Transverse colon (tissue), 4 donors: ENCODE measurements at regions not wholly inside any gene's neighbourhood (a gene's known extent, or its start where the extent isn't known, plus 50 kb on each side); places are given as distances from the start of the nearest gene placed in this dataset.

ENCODE experiments used
- DNase-seq: peaks from one replicate; pipeline ENCODE4 v3.0.0-alpha.2; 2019
- H3K27ac ChIP-seq, 4 donors: fragments of 200-600 bp; sonication (generic); 2 replicates each; pipeline ENCODE4 v1.5.1; 2016 to 2018; ENCODE audit warnings: inconsistent platforms in 4 of 4
- H3K27me3 ChIP-seq: fragments of 200-600 bp; sonication (generic); 2 replicates; pipeline ENCODE4 v1.5.1; 2017; ENCODE audit warnings: inconsistent platforms
- H3K36me3 ChIP-seq, 4 donors: fragments of 200-600 bp; sonication (generic); 2 replicates each; pipeline ENCODE4 v1.5.1; 2017 to 2019; ENCODE audit warnings: inconsistent platforms in 4 of 4
- H3K4me1 ChIP-seq, 4 donors: fragments of 200-600 bp; sonication (generic); 2 replicates each; pipeline ENCODE4 v1.5.1; 2017 to 2020; ENCODE audit warnings: inconsistent platforms in 4 of 4
- H3K4me3 ChIP-seq, 4 donors: fragments of 200-600 bp; sonication (generic); 1 replicate in 1 of 4; 2 replicates in 3 of 4; pipeline versions ENCODE4 v1.5.1 to v1.6.1; 2017 to 2019; ENCODE audit warnings: inconsistent platforms in 4 of 4
- H3K9me3 ChIP-seq, 2 donors: fragments of 200-600 bp; sonication (generic); 2 replicates each; pipeline ENCODE4 v1.5.1; 2017 to 2019; ENCODE audit warnings: inconsistent platforms in 2 of 2
- EP300 ChIP-seq: sonication (generic); formaldehyde crosslinking; IDR thresholded peaks from one replicate; pipeline ENCODE4 v1.6.1; 2017; ENCODE audit warnings: antibody characterized with exemption, low read depth
- POLR2A ChIP-seq: fragments of 450-650 bp; IDR thresholded peaks from one replicate; pipeline ENCODE4 v1.6.1; 2016; ENCODE audit warnings: antibody characterized with exemption, mild to moderate bottlenecking, moderate library complexity
- POLR2AphosphoS5 ChIP-seq, 3 donors: sonication (generic); formaldehyde crosslinking; IDR thresholded peaks; one replicate each; pipeline ENCODE4 v1.6.1; 2016; ENCODE audit warnings: antibody characterized with exemption in 3 of 3
- whole genome bisulfite sequencing, 2 donors: methylation state at CpG; one replicate each; pipeline ENCODE4 v1.1.5; 2018; ENCODE audit warnings: low coverage in 1 of 2; 5-methylcytosine and 5-hydroxymethylcytosine counted together
- in situ Hi-C, 4 donors: fragments of 200-750 bp; cut with MboI; loops; one replicate each; pipeline versions ENCODE4 v1.15.0 to v1.15.1; 2017; ENCODE audit warnings: low sequenced_read_pairs in 3 of 4, low pct_ligation_motif_present in 1 of 4, low pct_unique_long_range_greater_than_20kb in 1 of 4
- intact Hi-C: fragments of 100-400 bp; cut with DNase I; formaldehyde crosslinking; loops from one replicate; pipeline ENCODE4 v1.15.1; 2023; ENCODE audit warnings: low total_unique reads
- TF ChIP-seq, protein P1 (sequence below), 5 experiments: fragments of 200-600 bp in 3 of 5; fragments of 450-650 bp in 2 of 5; sonication (generic) in 3 of 5; IDR thresholded peaks; 1 replicate in 2 of 5; 2 replicates in 3 of 5; pipeline ENCODE4 v1.5.1; 2016 to 2017; ENCODE audit warnings: antibody characterized with exemption in 5 of 5, inconsistent platforms in 3 of 5, mild to moderate bottlenecking in 2 of 5, moderate library complexity in 1 of 5

DNA sequence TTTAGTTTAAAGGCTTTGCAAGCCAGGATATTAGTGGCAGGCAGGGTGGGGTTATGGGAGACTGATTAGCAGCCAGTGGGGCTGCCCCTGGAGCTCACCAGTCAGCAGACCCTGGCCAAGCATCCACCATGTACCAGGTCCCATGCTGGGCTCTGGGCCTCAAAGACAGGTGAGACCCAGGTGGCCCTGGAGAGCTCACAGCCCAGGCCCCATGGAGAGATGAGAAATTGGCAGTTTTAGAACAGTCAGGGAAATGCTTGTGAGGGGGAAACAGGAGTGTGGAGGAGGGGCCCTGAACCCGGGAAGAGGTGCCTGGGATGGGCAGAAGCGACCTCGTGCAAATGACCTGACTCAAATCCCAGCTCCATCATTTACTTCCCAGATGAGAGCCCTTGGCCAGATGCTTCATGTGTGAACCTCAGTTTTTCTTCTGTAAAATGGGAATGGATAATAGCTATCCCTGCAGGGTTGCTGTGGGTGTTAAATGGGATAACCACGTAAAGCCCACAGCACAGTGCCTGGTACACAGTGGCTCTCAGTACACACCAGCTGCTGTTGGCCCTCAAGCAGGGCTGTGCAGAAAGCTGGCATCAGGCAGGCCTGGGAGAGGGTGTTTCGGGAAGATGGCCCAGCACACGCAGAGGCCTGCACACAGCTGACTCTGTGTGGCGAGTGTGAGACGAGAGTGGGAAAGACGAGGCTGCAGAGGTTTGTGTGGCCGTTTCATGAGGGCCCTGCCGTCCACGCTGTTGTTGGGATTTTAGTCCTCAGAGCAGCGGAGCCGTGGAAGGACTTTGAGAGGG, 518.5 kb downstream of the PTPRU start:
- no peak for DNase-seq
- no peaks in the 10 kb centered on the region for H3K36me3 ChIP-seq
- peaks cover 0 to 5% (median 0%) of the 10 kb centered on the region in 4 donors for H3K4me1 ChIP-seq
- H3K4me3 ChIP-seq = no peak overlapping the region
- intact Hi-C loops = no loop called here
- in situ Hi-C loops = no loop called here
- WGBS, 2 donors = 78 to 82% methylated on average over 6 to 14 of the region's 14 CpGs
- peaks cover 4% of the 10 kb centered on the region for H3K27me3 ChIP-seq
- no peak overlapping the region for H3K27ac ChIP-seq
- TF ChIP-seq, protein P1, sequence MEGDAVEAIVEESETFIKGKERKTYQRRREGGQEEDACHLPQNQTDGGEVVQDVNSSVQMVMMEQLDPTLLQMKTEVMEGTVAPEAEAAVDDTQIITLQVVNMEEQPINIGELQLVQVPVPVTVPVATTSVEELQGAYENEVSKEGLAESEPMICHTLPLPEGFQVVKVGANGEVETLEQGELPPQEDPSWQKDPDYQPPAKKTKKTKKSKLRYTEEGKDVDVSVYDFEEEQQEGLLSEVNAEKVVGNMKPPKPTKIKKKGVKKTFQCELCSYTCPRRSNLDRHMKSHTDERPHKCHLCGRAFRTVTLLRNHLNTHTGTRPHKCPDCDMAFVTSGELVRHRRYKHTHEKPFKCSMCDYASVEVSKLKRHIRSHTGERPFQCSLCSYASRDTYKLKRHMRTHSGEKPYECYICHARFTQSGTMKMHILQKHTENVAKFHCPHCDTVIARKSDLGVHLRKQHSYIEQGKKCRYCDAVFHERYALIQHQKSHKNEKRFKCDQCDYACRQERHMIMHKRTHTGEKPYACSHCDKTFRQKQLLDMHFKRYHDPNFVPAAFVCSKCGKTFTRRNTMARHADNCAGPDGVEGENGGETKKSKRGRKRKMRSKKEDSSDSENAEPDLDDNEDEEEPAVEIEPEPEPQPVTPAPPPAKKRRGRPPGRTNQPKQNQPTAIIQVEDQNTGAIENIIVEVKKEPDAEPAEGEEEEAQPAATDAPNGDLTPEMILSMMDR (IDR thresholded peaks at IDR 0.05) = no peak
- TF ChIP-seq POLR2AphosphoS5 (IDR thresholded peaks at IDR 0.05) (no peak), EP300 (no peak), POLR2A (no peak)
- no peaks in the 10 kb centered on the region for H3K9me3 ChIP-seq

DNA sequence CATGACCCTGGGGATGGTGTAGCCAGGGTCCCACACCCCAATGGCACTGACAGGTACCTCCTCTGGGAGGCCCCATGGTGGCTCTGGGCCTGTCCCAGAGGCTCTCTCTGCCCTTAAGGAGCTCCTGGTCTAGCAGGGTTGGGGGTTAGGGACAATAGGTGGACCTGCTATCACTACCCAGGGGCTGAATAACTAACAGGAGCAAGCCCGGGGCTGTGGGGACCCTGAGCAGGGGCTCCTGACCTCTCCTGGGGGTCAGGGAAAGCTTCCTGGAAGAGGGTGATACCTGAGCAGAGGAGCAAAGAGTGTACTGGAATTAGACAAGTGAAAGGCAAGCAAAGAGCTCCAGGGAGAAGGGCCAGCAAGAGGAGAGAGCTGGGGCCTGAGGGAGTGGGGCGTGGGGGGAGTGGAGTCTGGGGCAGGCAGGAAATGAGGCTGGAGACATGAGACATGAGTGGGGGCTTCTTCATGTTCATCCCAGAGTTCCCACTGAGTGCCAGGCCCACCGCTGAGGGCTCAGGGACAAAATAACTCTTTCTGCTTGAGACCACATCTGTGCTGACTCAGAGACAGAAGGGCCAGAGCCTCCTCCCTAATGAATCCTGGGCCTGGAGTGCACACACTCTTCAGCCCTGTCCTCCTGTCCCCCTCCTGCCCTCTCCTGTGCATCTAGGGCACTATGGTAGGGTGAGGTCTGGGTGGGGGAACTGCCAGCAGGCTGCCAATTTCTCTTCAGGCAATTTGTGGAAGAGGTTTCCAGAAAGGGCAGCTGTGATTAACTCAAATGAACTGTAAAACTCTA, 517.6 kb downstream of the PTPRU start:
- no peak for TF ChIP-seq POLR2AphosphoS5 (IDR thresholded peaks at IDR 0.05)
- TF ChIP-seq EP300 = no peak
- TF ChIP-seq POLR2A = no peak
- TF ChIP-seq, protein P1 (IDR thresholded peaks at IDR 0.05) = no peak
- 66 to 96% methylated on average over 3 of the region's 3 CpGs for WGBS, 2 donors
- intact Hi-C loops (no loop called here), in situ Hi-C loops (no loop called here)
- DNase-seq = no peak
- Histone ChIP-seq H3K4me3 (no peak overlapping the region), H3K4me1 (peaks cover 0 to 5% (median 0%) of the 10 kb centered on the region in 4 donors), H3K36me3 (no peaks in the 10 kb centered on the region), H3K9me3 (no peaks in the 10 kb centered on the region), H3K27ac (no peak overlapping the region), H3K27me3 (peaks cover 4% of the 10 kb centered on the region)

DNA sequence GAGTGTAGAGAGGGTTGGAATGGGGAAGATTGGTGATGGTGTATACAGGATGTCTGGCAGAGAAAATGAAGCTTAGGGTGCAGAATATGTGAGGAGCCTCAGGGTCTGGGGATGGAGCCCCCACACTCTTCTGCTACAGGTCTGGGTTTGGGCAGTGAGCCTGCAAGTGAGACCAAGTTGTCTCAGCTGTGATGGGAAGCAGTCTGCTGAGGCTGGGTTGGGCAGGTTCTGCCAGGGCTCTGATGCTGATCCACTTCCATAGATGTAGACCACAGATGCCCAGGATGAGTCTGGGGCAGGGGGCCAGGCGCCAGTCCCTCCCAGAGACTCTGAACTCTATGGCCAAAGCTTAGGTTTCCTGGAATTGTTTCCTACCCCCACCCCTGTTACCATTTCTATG, 516.9 kb downstream of the PTPRU start:
- no peak overlapping the region for H3K4me3 ChIP-seq
- intact Hi-C loops (no loop called here), in situ Hi-C loops (no loop called here)
- WGBS, 2 donors = 67% methylated on average over 1 of the region's 1 CpG; no CpG with 5 or more reads in 1 of the 2 donors
- H3K4me1 ChIP-seq = peaks cover 0 to under 1% (median 0%) of the 10 kb centered on the region in 4 donors
- no peak overlapping the region for H3K27ac ChIP-seq
- H3K9me3 ChIP-seq = no peaks in the 10 kb centered on the region
- peaks cover 4% of the 10 kb centered on the region for H3K27me3 ChIP-seq
- DNase-seq = no peak
- TF ChIP-seq POLR2AphosphoS5 (IDR thresholded peaks at IDR 0.05) (no peak), POLR2A (no peak), EP300 (no peak)
- TF ChIP-seq, protein P1 (IDR thresholded peaks at IDR 0.05) = no peak
- no peaks in the 10 kb centered on the region for H3K36me3 ChIP-seq

DNA sequence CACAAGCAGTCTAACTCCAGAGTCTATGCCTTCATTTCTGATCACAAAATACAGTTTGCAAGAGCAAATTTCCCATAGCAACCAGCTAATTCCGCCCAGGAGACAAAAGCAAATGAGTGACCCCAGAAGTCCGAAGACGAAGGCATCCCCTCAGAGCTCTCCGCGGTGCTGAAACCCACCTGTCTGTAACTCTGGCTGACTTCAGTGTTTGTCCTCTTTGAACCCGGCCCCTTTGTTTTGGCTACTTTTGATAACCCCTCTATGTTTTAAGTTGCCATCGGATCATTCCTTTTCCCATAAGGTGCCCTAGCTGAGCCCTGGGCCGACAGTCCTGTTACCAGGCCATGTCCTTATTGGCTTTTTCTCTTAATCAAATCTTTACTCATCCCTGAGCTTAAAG, 515.8 kb downstream of the PTPRU start:
- no peaks in the 10 kb centered on the region for H3K36me3 ChIP-seq
- H3K27me3 ChIP-seq = peaks cover 4% of the 10 kb centered on the region
- 32 to 42% methylated on average over 8 of the region's 8 CpGs for WGBS, 2 donors
- no peaks in the 10 kb centered on the region for H3K4me1 ChIP-seq
- H3K9me3 ChIP-seq = no peaks in the 10 kb centered on the region
- intact Hi-C loops = no loop called here
- no peak for TF ChIP-seq POLR2A
- TF ChIP-seq EP300 = no peak
- TF ChIP-seq, protein P1 (IDR thresholded peaks at IDR 0.05) = no peak
- no peak for TF ChIP-seq POLR2AphosphoS5 (IDR thresholded peaks at IDR 0.05)
- DNase-seq = no peak
- no peak overlapping the region for H3K27ac ChIP-seq
- no peak overlapping the region for H3K4me3 ChIP-seq
- in situ Hi-C loops = no loop called here
